HG02840 (cell line): ENCODE measurements at regions not wholly inside any gene's neighbourhood (a gene's known extent, or its start where the extent isn't known, plus 50 kb on each side); places are given as distances from the start of the nearest gene placed in this dataset.
"Not testable (repeated sequence)": the region's sequence is repeated elsewhere in the genome, so short reads cannot be mapped to it uniquely, and the experiment has no call there.

Source experiments
- ATAC-seq: cut with Tn5 transposase; IDR thresholded peaks from one replicate; pipeline ENCODE4 v1.9.1; 2021; ENCODE audit warnings: mild to moderate bottlenecking, moderate library complexity, moderate number of reproducible peaks; ENCODE audit not compliant: unreplicated experiment, low FRiP score

GRCh38 chr10:43849551-43849950 lies 200.9 kb upstream of the ZNF32 start:
- ATAC-seq, result no peak

- ATAC-seq, result no peak
Measured at GRCh38 chr10:43846968-43847367, 198.3 kb upstream of the ZNF32 start.

GRCh38 chr10:43846187-43846680 lies 197.6 kb upstream of the ZNF32 start:
- ATAC-seq, result no peak

GRCh38 chr10:43845121-43845520 lies 196.4 kb upstream of the ZNF32 start:
- ATAC-seq, result no peak

GRCh38 chr10:43844221-43844620 lies 195.5 kb upstream of the ZNF32 start:
- no peak for ATAC-seq

- no peak for ATAC-seq
Measured at GRCh38 chr10:43843321-43844101, 194.8 kb upstream of the ZNF32 start.

- ATAC-seq, result no peak
Measured at GRCh38 chr10:43842496-43842895, 193.8 kb upstream of the ZNF32 start.

- no peak for ATAC-seq
Measured at GRCh38 chr10:43842072-43842471, 193.4 kb upstream of the ZNF32 start.

GRCh38 chr10:43839973-43840372 lies 191.3 kb upstream of the ZNF32 start:
- ATAC-seq, result no peak

GRCh38 chr10:43834751-43835150 lies 186.1 kb upstream of the ZNF32 start:
- not testable (repeated sequence) for ATAC-seq

GRCh38 chr10:43827853-43828252 lies 179.2 kb upstream of the ZNF32 start:
- no peak for ATAC-seq

GRCh38 chr10:43825984-43826383 lies 177.3 kb upstream of the ZNF32 start:
- ATAC-seq, result no peak

GRCh38 chr10:43825421-43825820 lies 176.7 kb upstream of the ZNF32 start:
- no peak for ATAC-seq

GRCh38 chr10:43824934-43825333 lies 176.3 kb upstream of the ZNF32 start:
- no peak for ATAC-seq

- ATAC-seq, result no peak
Measured at GRCh38 chr10:43822631-43823580, 174.2 kb upstream of the ZNF32 start.

- ATAC-seq, result no peak
Measured at GRCh38 chr10:43821103-43821502, 172.4 kb upstream of the ZNF32 start.

GRCh38 chr10:43820663-43821062 lies 172.0 kb upstream of the ZNF32 start:
- no peak for ATAC-seq

- ATAC-seq, result no peak
Measured at GRCh38 chr10:43819464-43820230, 171.0 kb upstream of the ZNF32 start.

- no peak for ATAC-seq
Measured at GRCh38 chr10:43818687-43819086, 170.0 kb upstream of the ZNF32 start.

- ATAC-seq, result no peak
Measured at GRCh38 chr10:43817368-43817767, 168.7 kb upstream of the ZNF32 start.
